GM20000 (cell line): ENCODE measurements at regions not wholly inside any gene's neighbourhood (a gene's known extent, or its start where the extent isn't known, plus 50 kb on each side); places are given as distances from the start of the nearest gene placed in this dataset.

Source experiments
- DNase-seq: peaks from one replicate; pipeline ENCODE4 v3.0.0; 2012; ENCODE audit warnings: low spot score
- TF ChIP-seq, protein P1 (sequence below): IDR thresholded peaks from 2 replicates; pipeline ENCODE4 v1.5.1; 2012; ENCODE audit warnings: mild to moderate bottlenecking, control low read depth; ENCODE audit errors: extremely low read depth, missing control alignments

DNA sequence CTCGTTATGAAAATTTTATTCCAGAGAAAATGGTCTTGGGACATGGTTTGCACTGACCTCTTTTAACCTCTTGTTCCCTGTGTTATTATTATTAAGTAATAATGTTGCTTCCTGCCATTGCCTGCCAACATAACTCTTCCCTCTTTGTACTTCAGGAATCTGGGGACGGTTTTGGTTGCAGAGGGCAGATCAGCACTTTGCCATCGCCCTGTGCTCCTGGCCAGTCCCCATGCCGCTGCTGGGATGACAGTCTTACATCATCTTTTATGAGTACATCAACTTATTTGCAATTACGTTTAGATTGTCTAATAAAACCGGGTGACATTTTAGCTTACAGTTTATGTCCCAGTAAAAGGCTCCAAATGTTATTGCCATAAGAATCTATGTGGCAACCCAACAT lies 157.2 kb downstream of the CDH26 start:
- TF ChIP-seq, protein P1, sequence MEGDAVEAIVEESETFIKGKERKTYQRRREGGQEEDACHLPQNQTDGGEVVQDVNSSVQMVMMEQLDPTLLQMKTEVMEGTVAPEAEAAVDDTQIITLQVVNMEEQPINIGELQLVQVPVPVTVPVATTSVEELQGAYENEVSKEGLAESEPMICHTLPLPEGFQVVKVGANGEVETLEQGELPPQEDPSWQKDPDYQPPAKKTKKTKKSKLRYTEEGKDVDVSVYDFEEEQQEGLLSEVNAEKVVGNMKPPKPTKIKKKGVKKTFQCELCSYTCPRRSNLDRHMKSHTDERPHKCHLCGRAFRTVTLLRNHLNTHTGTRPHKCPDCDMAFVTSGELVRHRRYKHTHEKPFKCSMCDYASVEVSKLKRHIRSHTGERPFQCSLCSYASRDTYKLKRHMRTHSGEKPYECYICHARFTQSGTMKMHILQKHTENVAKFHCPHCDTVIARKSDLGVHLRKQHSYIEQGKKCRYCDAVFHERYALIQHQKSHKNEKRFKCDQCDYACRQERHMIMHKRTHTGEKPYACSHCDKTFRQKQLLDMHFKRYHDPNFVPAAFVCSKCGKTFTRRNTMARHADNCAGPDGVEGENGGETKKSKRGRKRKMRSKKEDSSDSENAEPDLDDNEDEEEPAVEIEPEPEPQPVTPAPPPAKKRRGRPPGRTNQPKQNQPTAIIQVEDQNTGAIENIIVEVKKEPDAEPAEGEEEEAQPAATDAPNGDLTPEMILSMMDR = no peak
- no peak for DNase-seq

DNA sequence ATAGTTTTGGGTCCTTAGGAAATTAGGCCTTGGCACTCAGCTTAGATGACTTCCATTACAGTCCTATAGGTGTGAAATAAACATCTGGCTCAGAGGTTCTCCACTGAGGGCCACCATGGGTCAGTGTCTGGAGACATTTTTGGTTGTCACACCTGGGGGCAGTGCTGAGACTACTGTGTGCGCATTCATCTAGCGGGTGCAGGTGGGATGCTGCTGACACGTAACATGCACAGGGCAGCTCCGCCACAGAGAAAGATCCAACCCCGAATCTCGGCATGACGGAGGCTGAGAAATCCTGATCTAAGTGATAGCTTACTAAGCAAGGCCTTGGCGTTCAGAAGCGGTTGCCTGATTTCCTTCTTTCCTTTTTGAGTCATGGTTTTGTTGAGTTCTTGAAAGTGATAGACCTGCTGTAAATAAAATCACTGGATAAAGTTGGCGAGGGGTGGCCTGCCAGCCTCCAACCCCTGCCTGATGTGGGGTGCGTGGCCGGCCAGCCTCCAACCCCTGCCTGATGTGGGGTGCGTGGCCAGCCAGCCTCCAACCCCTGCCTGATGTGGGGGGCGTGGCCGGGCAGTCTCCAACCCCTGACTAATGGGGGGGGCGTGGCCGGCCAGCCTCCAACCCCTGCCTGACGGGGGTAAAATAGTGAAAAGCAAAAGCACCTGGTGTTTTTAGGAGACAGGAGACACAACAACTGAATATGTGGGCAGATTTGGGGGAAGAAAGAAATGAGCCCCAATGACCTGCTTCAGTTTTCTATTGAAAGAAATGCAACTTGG lies 158.1 kb downstream of the CDH26 start:
- no peak for DNase-seq
- TF ChIP-seq, protein P1 = no peak

DNA sequence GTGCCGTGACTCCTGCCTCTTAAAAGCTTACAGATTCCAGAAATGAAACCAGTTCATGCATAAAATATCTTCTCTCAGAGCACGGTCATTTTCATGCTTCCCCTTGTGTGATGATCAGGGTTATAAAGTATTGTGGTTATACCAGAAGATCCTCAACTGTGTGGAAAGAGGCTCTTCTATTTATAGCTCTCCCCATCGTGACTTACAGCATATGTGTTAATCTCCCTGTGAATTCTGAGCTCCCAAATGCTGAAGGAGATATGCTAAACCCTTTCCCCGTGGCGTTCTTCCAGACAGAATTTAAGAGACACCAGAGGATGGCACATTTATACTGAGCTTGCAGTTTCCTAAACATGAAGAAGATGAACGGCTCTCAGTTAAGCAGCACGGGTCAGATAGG lies 158.8 kb downstream of the CDH26 start:
- TF ChIP-seq, protein P1 = no peak
- no peak for DNase-seq

DNA sequence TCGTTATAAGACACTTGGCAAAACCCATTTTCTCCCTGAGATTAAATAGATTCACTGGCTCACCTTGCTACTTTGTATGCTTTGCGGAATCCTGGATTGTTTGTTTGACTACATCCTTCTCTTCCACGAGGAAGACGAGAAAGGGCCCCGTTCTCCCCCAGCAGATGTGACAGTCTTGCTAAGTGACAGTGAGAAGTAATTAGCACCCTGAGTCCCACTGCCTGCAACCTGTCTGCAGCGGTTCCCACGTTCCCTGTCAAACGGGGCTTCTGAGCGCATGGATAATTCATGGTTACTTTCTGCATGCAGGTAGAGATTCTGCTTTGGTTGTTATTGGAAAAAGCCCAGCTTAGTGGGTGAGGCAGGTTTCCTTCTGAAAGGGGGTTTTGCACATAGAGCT lies 163.7 kb downstream of the CDH26 start:
- DNase-seq = no peak
- TF ChIP-seq, protein P1 = no peak

DNA sequence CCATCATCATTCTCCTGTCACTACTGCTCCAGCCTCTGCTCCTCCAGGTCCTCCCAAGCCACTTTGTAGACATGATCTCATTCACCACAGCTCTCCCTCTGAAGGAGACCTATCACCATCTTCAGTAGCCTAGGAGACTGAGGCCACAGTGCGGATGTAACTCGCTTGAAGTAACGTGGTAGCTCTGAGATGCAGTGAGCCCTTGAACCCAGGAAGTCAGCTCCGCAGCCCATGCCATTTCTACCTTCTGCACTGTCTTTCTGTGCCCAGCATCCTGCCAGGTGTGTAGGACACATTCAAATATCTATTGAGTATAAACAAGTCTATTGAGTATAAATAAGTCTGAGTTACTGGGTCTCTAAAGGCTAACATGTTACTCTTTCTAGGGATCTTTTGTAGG lies 164.4 kb downstream of the CDH26 start:
- no peak for DNase-seq
- TF ChIP-seq, protein P1 = no peak

DNA sequence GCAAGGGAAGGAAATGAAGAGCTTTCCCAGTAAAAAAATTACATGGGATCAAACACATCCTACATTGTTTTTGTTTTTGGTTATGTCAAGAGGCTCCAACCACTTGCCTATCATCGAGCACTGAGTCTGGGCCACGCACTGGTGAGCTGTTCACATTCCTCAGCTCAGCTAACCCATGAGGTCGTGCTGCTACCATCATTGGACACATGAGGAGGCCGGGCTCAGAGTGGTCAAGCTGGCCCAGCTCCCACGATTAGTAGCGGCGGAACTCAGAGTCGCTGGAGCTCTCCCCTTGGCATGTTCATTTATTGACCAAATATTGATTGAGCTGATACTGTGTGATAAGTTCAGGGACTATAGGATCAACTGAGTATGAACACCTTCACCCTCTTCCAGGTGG lies 164.9 kb downstream of the CDH26 start:
- DNase-seq = no peak
- TF ChIP-seq, protein P1 = no peak

DNA sequence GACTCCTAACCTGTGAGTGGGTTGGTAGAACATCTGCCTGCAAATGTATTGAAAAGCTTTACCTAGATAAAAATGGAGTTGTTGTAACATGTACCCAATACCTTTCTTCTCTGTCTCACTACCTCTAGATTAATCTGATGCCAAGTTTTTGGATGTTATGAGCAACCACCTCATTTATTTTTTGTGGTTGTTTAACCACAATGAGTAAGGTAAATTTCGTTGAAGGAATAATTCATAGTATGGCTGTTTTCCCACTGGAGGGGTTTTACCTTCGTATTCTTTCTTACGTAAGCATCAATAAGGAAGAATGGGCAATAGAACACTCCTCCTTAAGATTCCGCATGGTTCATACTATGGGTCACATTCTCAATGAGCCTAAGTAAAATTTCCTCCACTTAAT lies 165.4 kb downstream of the CDH26 start:
- DNase-seq = no peak
- TF ChIP-seq, protein P1 = no peak
